Natural killer cell treated with Interleukin-12 subunit alpha and Interleukin-12 subunit beta and Interleukin-15 and Interleukin-18, amount 100 ng/mL, for 72 hours (primary cell): ENCODE measurements at regions not wholly inside any gene's neighbourhood (a gene's known extent, or its start where the extent isn't known, plus 50 kb on each side); places are given as distances from the start of the nearest gene placed in this dataset.

Source experiments
- ATAC-seq, 2 donors: fragments of 150-1000 bp; cut with Tn5 transposase in 1 of 2; sonication (Bioruptor Pico), chemical (Tn5 transposase) in 1 of 2; 2 replicates each; pipeline ENCODE4 v1.10.0; 2021
- DNase-seq: peaks from one replicate; pipeline ENCODE4 v3.0.0; 2022; ENCODE audit warnings: low spot score
- H3K27ac Mint-ChIP-seq, 2 donors: 1 replicate in 1 of 2; 2 replicates in 1 of 2; pipeline ENCODE4 v1.8.0; 2022; ENCODE audit warnings: mixed read lengths in 2 of 2, mild to moderate bottlenecking in 1 of 2, moderate library complexity in 1 of 2
- H3K27me3 Mint-ChIP-seq, 2 donors: 1 replicate in 1 of 2; 2 replicates in 1 of 2; pipeline ENCODE4 v1.8.0; 2022; ENCODE audit warnings: mixed read lengths in 2 of 2
- H3K36me3 Mint-ChIP-seq: one replicate; pipeline ENCODE4 v1.8.0; 2022; ENCODE audit warnings: mixed read lengths
- H3K4me1 Mint-ChIP-seq, 2 donors: 1 replicate in 1 of 2; 2 replicates in 1 of 2; pipeline ENCODE4 v1.8.0; 2022; ENCODE audit warnings: low read depth in 2 of 2, mixed read lengths in 2 of 2, mild to moderate bottlenecking in 1 of 2
- H3K4me3 Mint-ChIP-seq: one replicate; pipeline ENCODE4 v1.8.0; 2022; ENCODE audit warnings: mixed read lengths
- H3K9me3 Mint-ChIP-seq: 2 replicates; pipeline ENCODE4 v1.8.0; 2022; ENCODE audit warnings: mixed read lengths

- H3K9me3 Mint-ChIP-seq: peaks cover 20% of the 10 kb centered on the region
- H3K27ac Mint-ChIP-seq: no peak overlapping the region
- peaks cover 23% of the 10 kb centered on the region for H3K36me3 Mint-ChIP-seq
- H3K27me3 Mint-ChIP-seq: peaks cover 7 to 66% of the 10 kb centered on the region in 2 donors
- no peak for ATAC-seq
- no peaks in the 10 kb centered on the region for H3K4me1 Mint-ChIP-seq
- DNase-seq: no peak
- H3K4me3 Mint-ChIP-seq: no peak overlapping the region
Observed at GRCh38 chr12:126830778-126831680, 1435.9 kb upstream of the TMEM132C start.

GRCh38 chr12:126837697-126838096 lies 1429.3 kb upstream of the TMEM132C start:
- peaks cover under 1 to 28% of the 10 kb centered on the region in 2 donors for H3K27me3 Mint-ChIP-seq
- no peaks in the 10 kb centered on the region for H3K4me1 Mint-ChIP-seq
- H3K27ac Mint-ChIP-seq: no peak overlapping the region
- DNase-seq (no peak), ATAC-seq (no peak)
- H3K36me3 Mint-ChIP-seq: peaks cover 29% of the 10 kb centered on the region
- H3K4me3 Mint-ChIP-seq: no peak overlapping the region
- peaks cover 20% of the 10 kb centered on the region for H3K9me3 Mint-ChIP-seq

- H3K4me3 Mint-ChIP-seq: no peak overlapping the region
- H3K36me3 Mint-ChIP-seq: no peaks in the 10 kb centered on the region
- H3K27me3 Mint-ChIP-seq: peaks cover 0 to 6% of the 10 kb centered on the region in 2 donors
- DNase-seq (no peak), ATAC-seq (no peak)
- H3K27ac Mint-ChIP-seq: no peak overlapping the region
- peaks cover 7% of the 10 kb centered on the region for H3K9me3 Mint-ChIP-seq
- H3K4me1 Mint-ChIP-seq: no peaks in the 10 kb centered on the region
Observed at GRCh38 chr12:126843915-126844669, 1422.9 kb upstream of the TMEM132C start.

GRCh38 chr12:126847005-126847629 lies 1419.9 kb upstream of the TMEM132C start:
- Mint-ChIP-seq H3K4me1 (no peaks in the 10 kb centered on the region), H3K27me3 (peaks cover 0 to 2% of the 10 kb centered on the region in 2 donors), H3K4me3 (no peak overlapping the region), H3K9me3 (peaks cover 4% of the 10 kb centered on the region), H3K36me3 (no peaks in the 10 kb centered on the region), H3K27ac (no peak overlapping the region)
- ATAC-seq: no peak
- no peak for DNase-seq

GRCh38 chr12:126855768-126856167 lies 1411.2 kb upstream of the TMEM132C start:
- DNase-seq: no peak
- Mint-ChIP-seq H3K27me3 (peaks cover 0 to 18% of the 10 kb centered on the region in 2 donors), H3K4me3 (no peak overlapping the region), H3K9me3 (no peaks in the 10 kb centered on the region), H3K36me3 (no peaks in the 10 kb centered on the region), H3K4me1 (no peaks in the 10 kb centered on the region), H3K27ac (no peak overlapping the region)
- no peak for ATAC-seq

- Mint-ChIP-seq H3K36me3 (no peaks in the 10 kb centered on the region), H3K4me3 (no peak overlapping the region), H3K27ac (no peak overlapping the region), H3K9me3 (no peaks in the 10 kb centered on the region), H3K4me1 (no peaks in the 10 kb centered on the region), H3K27me3 (peaks cover 0 to 18% of the 10 kb centered on the region in 2 donors)
- DNase-seq (no peak), ATAC-seq (no peak)
Observed at GRCh38 chr12:126856958-126857357, 1410.0 kb upstream of the TMEM132C start.

- ATAC-seq: no peak
- no peak overlapping the region for H3K4me3 Mint-ChIP-seq
- DNase-seq: no peak
- H3K36me3 Mint-ChIP-seq: no peaks in the 10 kb centered on the region
- H3K27me3 Mint-ChIP-seq: peaks cover 0 to 12% of the 10 kb centered on the region in 2 donors
- H3K9me3 Mint-ChIP-seq: no peaks in the 10 kb centered on the region
- no peak overlapping the region for H3K27ac Mint-ChIP-seq
- no peaks in the 10 kb centered on the region for H3K4me1 Mint-ChIP-seq
Observed at GRCh38 chr12:126858560-126858959, 1408.4 kb upstream of the TMEM132C start.

- H3K27ac Mint-ChIP-seq: no peak overlapping the region
- peaks cover 0 to 6% of the 10 kb centered on the region in 2 donors for H3K27me3 Mint-ChIP-seq
- no peak overlapping the region for H3K4me3 Mint-ChIP-seq
- peaks cover 4% of the 10 kb centered on the region for H3K9me3 Mint-ChIP-seq
- DNase-seq: no peak
- ATAC-seq: no peak
- H3K4me1 Mint-ChIP-seq: no peaks in the 10 kb centered on the region
- no peaks in the 10 kb centered on the region for H3K36me3 Mint-ChIP-seq
Observed at GRCh38 chr12:126860210-126860609, 1406.8 kb upstream of the TMEM132C start.

GRCh38 chr12:126862500-126862899 lies 1404.5 kb upstream of the TMEM132C start:
- H3K36me3 Mint-ChIP-seq: no peaks in the 10 kb centered on the region
- DNase-seq (no peak), ATAC-seq (no peak)
- H3K27ac Mint-ChIP-seq: no peak overlapping the region
- peaks cover 0 to 11% of the 10 kb centered on the region in 2 donors for H3K27me3 Mint-ChIP-seq
- H3K9me3 Mint-ChIP-seq: peaks cover 4% of the 10 kb centered on the region
- H3K4me1 Mint-ChIP-seq: no peaks in the 10 kb centered on the region
- no peak overlapping the region for H3K4me3 Mint-ChIP-seq

- ATAC-seq (no peak), DNase-seq (no peak)
- Mint-ChIP-seq H3K27me3 (peaks cover 0 to 7% of the 10 kb centered on the region in 2 donors), H3K27ac (no peak overlapping the region), H3K36me3 (no peaks in the 10 kb centered on the region), H3K9me3 (no peaks in the 10 kb centered on the region), H3K4me3 (no peak overlapping the region), H3K4me1 (no peaks in the 10 kb centered on the region)
Observed at GRCh38 chr12:126869644-126870043, 1397.3 kb upstream of the TMEM132C start.

GRCh38 chr12:126873701-126874100 lies 1393.3 kb upstream of the TMEM132C start:
- Mint-ChIP-seq H3K27me3 (no peaks in the 10 kb centered on the region), H3K4me1 (no peaks in the 10 kb centered on the region), H3K27ac (no peak overlapping the region), H3K9me3 (no peaks in the 10 kb centered on the region), H3K36me3 (no peaks in the 10 kb centered on the region), H3K4me3 (no peak overlapping the region)
- DNase-seq: no peak
- ATAC-seq: no peak

- Mint-ChIP-seq H3K27me3 (no peaks in the 10 kb centered on the region), H3K27ac (no peak overlapping the region), H3K4me3 (no peak overlapping the region), H3K4me1 (no peaks in the 10 kb centered on the region), H3K36me3 (no peaks in the 10 kb centered on the region), H3K9me3 (no peaks in the 10 kb centered on the region)
- DNase-seq (no peak), ATAC-seq (peak; percentile 54 to 67)
Observed at GRCh38 chr12:126874427-126875026, 1392.4 kb upstream of the TMEM132C start.

- Mint-ChIP-seq H3K4me1 (no peaks in the 10 kb centered on the region), H3K27ac (no peak overlapping the region), H3K9me3 (no peaks in the 10 kb centered on the region), H3K27me3 (no peaks in the 10 kb centered on the region), H3K36me3 (no peaks in the 10 kb centered on the region), H3K4me3 (no peak overlapping the region)
- no peak for DNase-seq
- ATAC-seq: no peak
Observed at GRCh38 chr12:126879842-126880241, 1387.1 kb upstream of the TMEM132C start.
